GM12878 (cell line): ENCODE measurements at regions not wholly inside any gene's neighbourhood (a gene's known extent, or its start where the extent isn't known, plus 50 kb on each side); places are given as distances from the start of the nearest gene placed in this dataset.

Source experiments
- ATAC-seq: fragments of 200-7000 bp; cut with Tn5 transposase; 3 replicates; pipeline ENCODE4 v1.9.1; 2020; ENCODE audit warnings: mild to moderate bottlenecking, moderate library complexity
- BruUV-seq: library from RNA; stranded (reverse); fragments of 400-500 nt; replicated peaks from 2 replicates; lab custom pipeline; 2021; lab: Mats Ljungman, UMichigan
- CTCF ChIA-PET: fragments of 300-600 bp; sonication (Branson Sonifier 250); formaldehyde crosslinking; extraction: SDS; loops from one replicate; lab custom pipeline; 2021; ENCODE audit warnings: inconsistent platforms; lab: Yijun Ruan, JAX
- POLR2A ChIA-PET: fragments of 350-600 bp; formaldehyde crosslinking; extraction: SDS; loops from one replicate; lab custom pipeline; 2021; ENCODE audit warnings: inconsistent platforms; lab: Charles Lee
- RAD21 ChIA-PET: fragments of 300-600 bp; sonication (Branson Sonifier 250); formaldehyde crosslinking; loops from one replicate; lab custom pipeline; 2023; ENCODE audit warnings: antibody characterized with exemption; ENCODE audit not compliant: unreplicated experiment; lab: Charles Lee
- SMC1A ChIA-PET: fragments of 300-600 bp; sonication (Branson Sonifier 250); formaldehyde crosslinking; loops from one replicate; lab custom pipeline; 2023; ENCODE audit not compliant: unreplicated experiment, uncharacterized antibody; lab: Charles Lee
- DNase-seq: peaks from one replicate; pipeline ENCODE4 v3.0.0-alpha.2; 2011; ENCODE audit warnings: low read depth, low spot score
- FAIRE-seq: peaks from 3 replicates; lab custom pipeline; 2011; peaks lifted over from hg19 to GRCh38; lab: Jason Lieb, UNC
- H2AFZ ChIP-seq: 2 replicates; pipeline ENCODE4 v1.6.0; 2011; ENCODE audit warnings: low read depth, low read length, control low read depth; ENCODE audit not compliant: control insufficient read depth
- H3K27ac ChIP-seq: 2 replicates; pipeline ENCODE4 v1.5.1; 2011; ENCODE audit warnings: control low read depth; ENCODE audit not compliant: control insufficient read depth, insufficient read depth
- H3K27me3 ChIP-seq, 2 experiments: replicated peaks in 1 of 2; 2 replicates each; pipeline versions ENCODE4 v1.6.0 to v1.6.1; 2011; ENCODE audit warnings: low read length in 1 of 2; ENCODE audit not compliant: control insufficient read depth in 2 of 2, insufficient read depth in 2 of 2
- H3K36me3 ChIP-seq, 2 experiments: 2 replicates each; pipeline ENCODE4 v1.5.1; 2011; ENCODE audit warnings: low read length in 1 of 2; ENCODE audit not compliant: control insufficient read depth in 2 of 2, insufficient read depth in 2 of 2
- H3K4me1 ChIP-seq: 2 replicates; pipeline ENCODE4 v1.6.1; 2011; ENCODE audit warnings: mild to moderate bottlenecking, low read length, moderate library complexity, mixed read lengths; ENCODE audit not compliant: control insufficient read depth, insufficient read depth
- H3K4me2 ChIP-seq: 2 replicates; pipeline ENCODE4 v1.6.0; 2011; ENCODE audit warnings: control low read depth; ENCODE audit not compliant: control insufficient read depth, insufficient read depth
- H3K4me3 ChIP-seq: fragments of 200-600 bp; sonication (generic); 2 replicates; pipeline ENCODE4 v1.5.1; 2016
- H3K79me2 ChIP-seq: 2 replicates; pipeline ENCODE4 v1.6.0; 2011; ENCODE audit warnings: low read length; ENCODE audit not compliant: control insufficient read depth, insufficient read depth
- H3K9ac ChIP-seq: 2 replicates; pipeline ENCODE4 v1.8.0; 2011; ENCODE audit warnings: low read length, control low read depth, mixed read lengths; ENCODE audit not compliant: control insufficient read depth, insufficient read depth
- H3K9me3 ChIP-seq: replicated peaks from 3 replicates; pipeline ENCODE4 v1.5.1; 2011; ENCODE audit warnings: mild to moderate bottlenecking, low read length; ENCODE audit not compliant: control insufficient read depth, insufficient read depth
- H4K20me1 ChIP-seq: 2 replicates; pipeline ENCODE4 v1.6.0; 2011; ENCODE audit not compliant: control insufficient read depth, insufficient read depth
- CHD2 ChIP-seq: IDR thresholded peaks from 2 replicates; pipeline ENCODE4 v1.6.1; 2011; ENCODE audit warnings: low read depth, low read length, improper control_type of control experiment, borderline replicate concordance
- E2F4 ChIP-seq: IDR thresholded peaks from 2 replicates; pipeline ENCODE4 v1.6.1; 2012; ENCODE audit warnings: low read depth, low read length, improper control_type of control experiment
- NR2C1 ChIP-seq: fragments of 450-650 bp; IDR thresholded peaks from 2 replicates; pipeline ENCODE4 v1.6.1; 2017; ENCODE audit warnings: antibody characterized with exemption, mild to moderate bottlenecking, moderate library complexity
- NR2F1 ChIP-seq: fragments of 450-650 bp; conservative IDR thresholded peaks from 2 replicates; pipeline ENCODE4 v1.6.1; 2017; ENCODE audit warnings: mild to moderate bottlenecking
- ZBTB4 ChIP-seq: fragments of 450-650 bp; formaldehyde crosslinking; IDR thresholded peaks from 2 replicates; pipeline ENCODE4 v1.4.0; 2022; ENCODE audit warnings: mild to moderate bottlenecking, moderate library complexity
- ZNF274 ChIP-seq: IDR thresholded peaks from one replicate; pipeline ENCODE4 v1.8.0; 2011; ENCODE audit not compliant: insufficient read length, insufficient read depth
- ZNF384 ChIP-seq: IDR thresholded peaks from 2 replicates; pipeline ENCODE4 v1.6.1; 2012; ENCODE audit warnings: low read depth, mild to moderate bottlenecking, low read length, improper control_type of control experiment, borderline replicate concordance
- WGBS: methylation state at CpG from one replicate; pipeline ENCODE4 v1.1.6; 2016; ENCODE audit warnings: low lambda C conversion rate; ENCODE audit not compliant: insufficient replicate concordance, insufficient coverage; ENCODE audit errors: missing lambda C conversion rate; 5-methylcytosine and 5-hydroxymethylcytosine counted together
- in situ Hi-C: fragments of 300-500 bp; cut with MboI; formaldehyde crosslinking; loops from 9 replicates; pipeline ENCODE4 v1.14.3; 2018; ENCODE audit warnings: mixed read lengths
- intact Hi-C: fragments of 100-400 bp; cut with micrococcal nuclease; formaldehyde crosslinking; loops from one replicate; pipeline ENCODE4 v1.14.2; 2022; ENCODE audit not compliant: unreplicated experiment

GRCh38 chr18:71114550-71115210 lies 825.8 kb downstream of the SOCS6 start (continued):
- no peak for TF ChIP-seq CHD2
- no peak for TF ChIP-seq ZBTB4 (CRISPR knock-in tag)
- no peak for TF ChIP-seq E2F4
- no peak for TF ChIP-seq ZNF384

GRCh38 chr18:71107244-71107643 lies 818.4 kb downstream of the SOCS6 start:
- TF ChIP-seq NR2C1, result peak; percentile 45; the same call in 1 of the 2 replicates
- TF ChIP-seq ZNF274, result no peak
- TF ChIP-seq NR2F1, result peak; percentile 72
- H3K4me3 ChIP-seq, result no peak overlapping the region
- no peaks in the 10 kb centered on the region for H3K36me3 ChIP-seq
- H2AFZ ChIP-seq, result no peak overlapping the region
- no peak overlapping the region for H3K4me2 ChIP-seq
- no TSS peak for BruUV-seq
- no peaks in the 10 kb centered on the region for H3K27me3 ChIP-seq
- WGBS, result 0% methylated on average over 2 of the region's 2 CpGs
- ChIA-PET POLR2A (no interaction called here), SMC1A (interaction anchor here (1.1 kb wide), 1 partner anchor 27 kb away, joined by 3 read pairs; no protein-coding TSS in a partner anchor), CTCF (no interaction called here), RAD21 (no interaction called here)
- H4K20me1 ChIP-seq, result no peaks in the 10 kb centered on the region
- H3K4me1 ChIP-seq, result no peaks in the 10 kb centered on the region
- in situ Hi-C loops, result no loop called here
- H3K27ac ChIP-seq, result no peak overlapping the region
- no peaks in the 10 kb centered on the region for H3K79me2 ChIP-seq
- no peaks in the 10 kb centered on the region for H3K9me3 ChIP-seq
- DNase-seq, result no peak
- no peak for ATAC-seq
- no peak overlapping the region for H3K9ac ChIP-seq
- no peak for FAIRE-seq
- intact Hi-C loops, result no loop called here
